ENCODE measurements at regions not wholly inside any gene's neighbourhood (a gene's known extent, or its start where the extent isn't known, plus 50 kb on each side); places are given as distances from the start of the nearest gene placed in this dataset.

- TF ChIP-seq POLR2A (IDR thresholded peaks at IDR 0.05; ENCODE audit: low read depth, low read length) (no peak), TAF1 (IDR thresholded peaks at IDR 0.05; ENCODE audit: borderline replicate concordance, low read depth, low read length) (no peak), POLR2AphosphoS5 (IDR thresholded peaks at IDR 0.05; ENCODE audit: low read depth, low read length) (no peak)
Observed at GRCh38 chr10:2251631-2252030, 514.3 kb upstream of the ADARB2 start.

Data from GM12892 (cell line).